ENCODE measurements at regions not wholly inside any gene's neighbourhood (a gene's known extent, or its start where the extent isn't known, plus 50 kb on each side); places are given as distances from the start of the nearest gene placed in this dataset.
A peak's percentile ranks its signal among the peaks of the same experiment; 100 is the strongest.

DNA sequence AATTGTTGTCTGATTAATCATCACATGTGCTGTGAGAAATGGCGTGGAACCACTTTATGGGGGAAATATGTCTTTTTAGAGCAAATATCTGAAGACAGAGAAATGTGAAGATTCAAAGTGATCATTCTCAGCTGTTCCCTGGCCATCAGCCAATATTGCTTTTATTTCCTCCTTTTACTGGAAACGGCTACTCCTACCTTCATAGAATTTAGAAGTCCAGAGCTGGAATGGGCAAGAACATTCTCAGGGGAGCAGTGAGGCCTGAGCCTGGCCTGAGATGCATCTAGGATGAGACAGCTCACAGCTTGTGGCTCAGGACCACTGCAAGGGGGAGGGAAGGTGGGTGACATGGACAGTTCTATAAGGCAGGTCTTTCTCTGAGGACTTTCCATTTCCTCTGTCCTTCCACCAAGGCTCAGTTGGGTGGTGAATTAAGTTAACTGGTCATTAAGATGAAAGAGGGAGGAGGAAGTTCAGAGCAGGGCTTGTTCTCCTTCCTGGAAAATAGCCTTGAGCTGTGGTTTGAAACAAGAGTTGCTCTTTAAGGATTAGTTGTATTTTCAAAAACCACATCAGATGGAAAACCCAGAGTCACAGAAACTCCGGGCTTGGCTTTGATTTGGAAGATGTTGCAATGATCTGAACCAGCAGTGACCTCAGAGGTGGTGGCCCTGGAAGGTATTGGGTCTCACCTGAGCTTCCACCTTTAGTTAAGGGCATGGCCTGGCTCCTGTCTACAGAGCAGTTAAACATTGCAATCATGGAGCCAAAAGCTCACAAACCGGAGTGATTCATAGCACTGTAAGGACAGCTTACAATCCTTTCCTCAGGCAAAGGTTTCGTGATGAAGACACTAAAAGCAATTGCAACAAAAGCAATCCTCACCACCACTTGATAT is 144.3 kb downstream of the VAPA start:
- peak overlapping the region; percentile 73 for H3K9ac ChIP-seq
- H3K4me1 ChIP-seq (ENCODE audit: insufficient read depth), result peaks cover 30% of the 10 kb centered on the region
- H3K27ac ChIP-seq, result peak overlapping the region; percentile 98
- H3F3A ChIP-seq (ENCODE audit: insufficient read depth), result peaks cover 23% of the 10 kb centered on the region
- no peaks in the 10 kb centered on the region for H3K36me3 ChIP-seq (ENCODE audit: low read depth)
- in situ Hi-C loops (cut with MboI), result no loop called here
- 17 to 20% methylated on average over 5 of the region's 5 CpGs for WGBS, 2 experiments (ENCODE audit: low coverage in 1 of 2, low lambda C conversion rate in 2 of 2, missing lambda C conversion rate in 2 of 2)
- no peaks in the 10 kb centered on the region for H3K9me3 ChIP-seq (ENCODE audit: low read depth)
- H3K79me2 ChIP-seq (ENCODE audit: insufficient read depth), result no peaks in the 10 kb centered on the region
- peak; percentile 89 for DNase-seq
- peak overlapping the region; percentile 64 for H2AFZ ChIP-seq
- H3K27me3 ChIP-seq (replicated peaks; ENCODE audit: insufficient read depth), result no peaks in the 10 kb centered on the region
- peak overlapping the region; percentile 38 for H3K4me3 ChIP-seq
- peak overlapping the region; percentile 85 for H3K4me2 ChIP-seq (ENCODE audit: unreplicated experiment)
- TF ChIP-seq EZH2 (IDR thresholded peaks at IDR 0.05; ENCODE audit: insufficient read depth, poor library complexity, severe bottlenecking) (no peak), EZH2phosphoT487 (IDR thresholded peaks at IDR 0.05; ENCODE audit: insufficient read depth, low read depth) (no peak)
- H4K20me1 ChIP-seq (ENCODE audit: insufficient read depth), result no peaks in the 10 kb centered on the region
- no peaks in the 10 kb centered on the region for H3K9me2 ChIP-seq (ENCODE audit: insufficient read depth)

GRCh38 chr18:10059610-10060468 is 146.0 kb downstream of the VAPA start:
- Histone ChIP-seq H3K79me2 (ENCODE audit: insufficient read depth) (no peaks in the 10 kb centered on the region), H2AFZ (peak overlapping the region; percentile 44), H3K27ac (no peak overlapping the region), H3K9ac (no peak overlapping the region), H3K36me3 (ENCODE audit: low read depth) (no peaks in the 10 kb centered on the region), H3K4me2 (ENCODE audit: unreplicated experiment) (no peak overlapping the region), H3K9me3 (ENCODE audit: low read depth) (no peaks in the 10 kb centered on the region), H3F3A (ENCODE audit: insufficient read depth) (peaks cover 23% of the 10 kb centered on the region), H3K4me1 (ENCODE audit: insufficient read depth) (peaks cover 30% of the 10 kb centered on the region), H4K20me1 (ENCODE audit: insufficient read depth) (no peaks in the 10 kb centered on the region), H3K4me3 (no peak overlapping the region), H3K9me2 (ENCODE audit: insufficient read depth) (no peaks in the 10 kb centered on the region), H3K27me3 (replicated peaks; ENCODE audit: insufficient read depth) (no peaks in the 10 kb centered on the region)
- WGBS, 2 experiments (ENCODE audit: low coverage in 1 of 2, low lambda C conversion rate in 2 of 2, missing lambda C conversion rate in 2 of 2), result 37 to 41% methylated on average over 22 of the region's 22 CpGs
- TF ChIP-seq EZH2 (IDR thresholded peaks at IDR 0.05; ENCODE audit: insufficient read depth, poor library complexity, severe bottlenecking) (no peak), EZH2phosphoT487 (IDR thresholded peaks at IDR 0.05; ENCODE audit: insufficient read depth, low read depth) (no peak)
- in situ Hi-C loops (cut with MboI), result no loop called here
- DNase-seq, result no peak

GRCh38 chr18:10060469-10060782 is 146.6 kb downstream of the VAPA start:
- TF ChIP-seq EZH2phosphoT487 (IDR thresholded peaks at IDR 0.05; ENCODE audit: insufficient read depth, low read depth) (no peak), EZH2 (IDR thresholded peaks at IDR 0.05; ENCODE audit: insufficient read depth, poor library complexity, severe bottlenecking) (no peak)
- peaks cover 23% of the 10 kb centered on the region for H3F3A ChIP-seq (ENCODE audit: insufficient read depth)
- in situ Hi-C loops (cut with MboI), result no loop called here
- peaks cover 30% of the 10 kb centered on the region for H3K4me1 ChIP-seq (ENCODE audit: insufficient read depth)
- H3K9ac ChIP-seq, result no peak overlapping the region
- H3K4me3 ChIP-seq, result no peak overlapping the region
- H3K4me2 ChIP-seq (ENCODE audit: unreplicated experiment), result no peak overlapping the region
- no peaks in the 10 kb centered on the region for H3K36me3 ChIP-seq (ENCODE audit: low read depth)
- H3K9me3 ChIP-seq (ENCODE audit: low read depth), result no peaks in the 10 kb centered on the region
- H3K79me2 ChIP-seq (ENCODE audit: insufficient read depth), result no peaks in the 10 kb centered on the region
- no peaks in the 10 kb centered on the region for H3K9me2 ChIP-seq (ENCODE audit: insufficient read depth)
- WGBS, 2 experiments (ENCODE audit: low coverage in 1 of 2, low lambda C conversion rate in 2 of 2, missing lambda C conversion rate in 2 of 2), result 65 to 74% methylated on average over 6 of the region's 6 CpGs
- no peak overlapping the region for H3K27ac ChIP-seq
- H2AFZ ChIP-seq, result peak overlapping the region; percentile 44; the same call in 1 of the 2 replicates
- no peaks in the 10 kb centered on the region for H4K20me1 ChIP-seq (ENCODE audit: insufficient read depth)
- no peak for DNase-seq
- no peaks in the 10 kb centered on the region for H3K27me3 ChIP-seq (replicated peaks; ENCODE audit: insufficient read depth)

GRCh38 chr18:10060841-10061240 is 147.0 kb downstream of the VAPA start:
- 97 to 99% methylated on average over 3 of the region's 3 CpGs for WGBS, 2 experiments (ENCODE audit: low coverage in 1 of 2, low lambda C conversion rate in 2 of 2, missing lambda C conversion rate in 2 of 2)

More at GRCh38 chr18:10060841-10061240, 147.0 kb downstream of the VAPA start:
- no peak for DNase-seq
- TF ChIP-seq EZH2 (IDR thresholded peaks at IDR 0.05; ENCODE audit: insufficient read depth, poor library complexity, severe bottlenecking) (no peak), EZH2phosphoT487 (IDR thresholded peaks at IDR 0.05; ENCODE audit: insufficient read depth, low read depth) (no peak)
- Histone ChIP-seq H3K4me3 (no peak overlapping the region), H3K27ac (no peak overlapping the region), H3K4me2 (ENCODE audit: unreplicated experiment) (no peak overlapping the region), H3K9ac (no peak overlapping the region), H3F3A (ENCODE audit: insufficient read depth) (peaks cover 23% of the 10 kb centered on the region), H3K4me1 (ENCODE audit: insufficient read depth) (peaks cover 30% of the 10 kb centered on the region), H4K20me1 (ENCODE audit: insufficient read depth) (no peaks in the 10 kb centered on the region), H3K27me3 (replicated peaks; ENCODE audit: insufficient read depth) (no peaks in the 10 kb centered on the region), H3K9me3 (ENCODE audit: low read depth) (no peaks in the 10 kb centered on the region), H3K36me3 (ENCODE audit: low read depth) (no peaks in the 10 kb centered on the region), H3K9me2 (ENCODE audit: insufficient read depth) (no peaks in the 10 kb centered on the region), H3K79me2 (ENCODE audit: insufficient read depth) (no peaks in the 10 kb centered on the region), H2AFZ (no peak overlapping the region)
- in situ Hi-C loops (cut with MboI), result no loop called here

Measured in GM23248 (cell line).